Erythroblast (primary cell): ENCODE measurements at regions not wholly inside any gene's neighbourhood (a gene's known extent, or its start where the extent isn't known, plus 50 kb on each side); places are given as distances from the start of the nearest gene placed in this dataset.

Experiments
- GATA1 ChIP-seq: IDR thresholded peaks from 2 replicates; pipeline ENCODE4 v1.6.1; 2011; ENCODE audit warnings: low read depth, mild to moderate bottlenecking, control low read depth, low read length, moderate library complexity
- POLR2A ChIP-seq: IDR thresholded peaks from 2 replicates; pipeline ENCODE4 v1.6.1; 2011; ENCODE audit warnings: mild to moderate bottlenecking, low read length

DNA sequence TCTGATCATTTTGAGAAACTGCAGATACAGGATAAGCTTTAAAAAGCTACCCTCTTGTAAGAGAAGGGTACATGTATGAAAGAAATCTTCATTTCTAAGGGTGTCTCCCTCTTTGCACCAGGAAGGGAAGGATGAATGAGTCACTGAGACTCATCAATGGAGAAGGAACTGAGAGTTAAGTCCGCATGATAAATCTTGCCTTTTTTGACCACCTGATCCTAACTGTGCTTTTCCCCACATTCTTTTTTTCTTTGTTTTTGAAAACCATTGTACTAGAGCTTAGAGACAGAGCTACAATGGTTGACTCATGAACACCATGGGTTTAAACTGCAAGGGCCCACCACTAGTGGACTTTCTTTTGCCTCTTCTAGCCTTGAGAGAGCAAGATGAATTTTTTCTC, 353.0 kb upstream of the RGS17 start:
- TF ChIP-seq POLR2A (no peak), GATA1 (no peak)
